WTC11 (cell line): ENCODE measurements at regions not wholly inside any gene's neighbourhood (a gene's known extent, or its start where the extent isn't known, plus 50 kb on each side); places are given as distances from the start of the nearest gene placed in this dataset.

Experiments
- ATAC-seq: fragments of 200-7000 bp; cut with Tn5 transposase; 2 replicates; pipeline ENCODE4 v1.10.0; 2021; ENCODE audit warnings: mild to moderate bottlenecking, moderate library complexity
- CTCF ChIA-PET: fragments of 300-600 bp; sonication (Branson Sonifier 250); formaldehyde crosslinking; loops from one replicate; lab custom pipeline; 2021; ENCODE audit warnings: antibody characterized with exemption; lab: Charles Lee
- POLR2A ChIA-PET: fragments of 350-600 bp; sonication (Branson Sonifier 250); formaldehyde crosslinking; loops from one replicate; lab custom pipeline; 2021; ENCODE audit warnings: antibody characterized with exemption; lab: Charles Lee
- DNase-seq: peaks from one replicate; pipeline ENCODE4 v3.0.0; 2021; ENCODE audit warnings: low spot score
- H3K27ac Mint-ChIP-seq: 2 replicates; pipeline ENCODE4 v1.8.0; 2021; ENCODE audit warnings: mixed read lengths
- H3K27me3 Mint-ChIP-seq: 2 replicates; pipeline ENCODE4 v1.8.0; 2021; ENCODE audit warnings: low read depth, mild to moderate bottlenecking, moderate library complexity, mixed read lengths
- H3K36me3 Mint-ChIP-seq: 2 replicates; pipeline ENCODE4 v1.8.0; 2021; ENCODE audit warnings: mixed read lengths
- H3K4me1 Mint-ChIP-seq: 2 replicates; pipeline ENCODE4 v1.8.0; 2022; ENCODE audit warnings: mixed read lengths
- H3K4me3 Mint-ChIP-seq: 2 replicates; pipeline ENCODE4 v1.8.0; 2021; ENCODE audit warnings: mild to moderate bottlenecking, moderate library complexity, mixed read lengths
- H3K9me3 Mint-ChIP-seq: 2 replicates; pipeline ENCODE4 v1.8.0; 2021; ENCODE audit warnings: mixed read lengths
- AR ChIP-seq: fragments of 250-450 bp; sonication (Bioruptor Pico); IDR thresholded peaks from 2 replicates; pipeline ENCODE4 v1.9.0; 2021; ENCODE audit warnings: mild to moderate bottlenecking
- ATF2 ChIP-seq: sonication (generic); formaldehyde crosslinking; IDR thresholded peaks from 2 replicates; pipeline ENCODE4 v1.8.1; 2022; ENCODE audit warnings: low read depth, missing genetic modification reagents, borderline replicate concordance
- ATF6 ChIP-seq: sonication (generic); formaldehyde crosslinking; IDR thresholded peaks from 2 replicates; pipeline ENCODE4 v1.8.1; 2023; ENCODE audit warnings: mild to moderate bottlenecking, missing genetic modification reagents
- ERG ChIP-seq: fragments of 250-450 bp; sonication (Bioruptor Pico); IDR thresholded peaks from 2 replicates; pipeline ENCODE4 v1.8.0; 2021; ENCODE audit warnings: mild to moderate bottlenecking
- GABPB1 ChIP-seq: sonication (generic); formaldehyde crosslinking; IDR thresholded peaks from 2 replicates; pipeline ENCODE4 v1.8.1; 2023; ENCODE audit warnings: mild to moderate bottlenecking, missing genetic modification reagents
- GRHL2 ChIP-seq: fragments of 250-450 bp; sonication (Bioruptor Pico); IDR thresholded peaks from 2 replicates; pipeline ENCODE4 v1.8.0; 2022; ENCODE audit warnings: mild to moderate bottlenecking, moderate library complexity; ENCODE audit not compliant: insufficient replicate concordance, severe bottlenecking
- GTF2I ChIP-seq: fragments of 250-450 bp; sonication (Bioruptor Pico); conservative IDR thresholded peaks from 2 replicates; pipeline ENCODE4 v1.4.0; 2021; ENCODE audit warnings: mild to moderate bottlenecking
- HMGXB4 ChIP-seq: sonication (generic); formaldehyde crosslinking; IDR thresholded peaks from 2 replicates; pipeline ENCODE4 v1.8.1; 2023; ENCODE audit warnings: mild to moderate bottlenecking, moderate library complexity, missing genetic modification reagents
- KAT7 ChIP-seq: sonication (generic); formaldehyde crosslinking; IDR thresholded peaks from 2 replicates; pipeline ENCODE4 v1.8.1; 2023; ENCODE audit warnings: missing genetic modification reagents, mild to moderate bottlenecking, borderline replicate concordance
- NFATC4 ChIP-seq: fragments of 250-450 bp; sonication (Bioruptor Pico); IDR thresholded peaks from 2 replicates; pipeline ENCODE4 v1.9.0; 2021; ENCODE audit warnings: mild to moderate bottlenecking
- NFE2L1 ChIP-seq: sonication (generic); formaldehyde crosslinking; IDR thresholded peaks from 2 replicates; pipeline ENCODE4 v1.8.1; 2023; ENCODE audit warnings: missing genetic modification reagents
- NR1H2 ChIP-seq: sonication (generic); formaldehyde crosslinking; IDR thresholded peaks from 2 replicates; pipeline ENCODE4 v1.9.0; 2021; ENCODE audit warnings: mild to moderate bottlenecking, moderate library complexity, missing genetic modification reagents
- SOX15 ChIP-seq: fragments of 250-450 bp; sonication (Bioruptor Pico); IDR thresholded peaks from 2 replicates; pipeline ENCODE4 v1.9.0; 2021; ENCODE audit warnings: mild to moderate bottlenecking
- TEAD4 ChIP-seq: sonication (generic); formaldehyde crosslinking; IDR thresholded peaks from 2 replicates; pipeline ENCODE4 v1.8.0; 2022; ENCODE audit warnings: mild to moderate bottlenecking, missing genetic modification reagents
- TP53 ChIP-seq: sonication (generic); formaldehyde crosslinking; IDR thresholded peaks from 2 replicates; pipeline ENCODE4 v1.8.1; 2023; ENCODE audit warnings: mild to moderate bottlenecking, missing genetic modification reagents
- ZBTB43 ChIP-seq: sonication (generic); formaldehyde crosslinking; IDR thresholded peaks from 2 replicates; pipeline ENCODE4 v1.8.1; 2023; ENCODE audit warnings: mild to moderate bottlenecking, missing genetic modification reagents
- ZNF317 ChIP-seq: sonication (generic); formaldehyde crosslinking; IDR thresholded peaks from 2 replicates; pipeline ENCODE4 v1.8.1; 2023; ENCODE audit warnings: low read depth, mild to moderate bottlenecking, moderate library complexity, missing genetic modification reagents, borderline replicate concordance
- ZNF423 ChIP-seq: fragments of 250-450 bp; sonication (Bioruptor Pico); IDR thresholded peaks from 2 replicates; pipeline ENCODE4 v2.1.2; 2022; ENCODE audit warnings: mild to moderate bottlenecking, moderate library complexity
- ZNF425 ChIP-seq: fragments of 250-450 bp; sonication (Bioruptor Pico); conservative IDR thresholded peaks from 2 replicates; pipeline ENCODE4 v1.9.0; 2021; ENCODE audit warnings: mild to moderate bottlenecking
- ZSCAN18 ChIP-seq: fragments of 250-450 bp; sonication (Bioruptor Pico); IDR thresholded peaks from 2 replicates; pipeline ENCODE4 v2.1.2; 2022; ENCODE audit warnings: mild to moderate bottlenecking, moderate library complexity

GRCh38 chr15:36329592-36329991 lies 249.8 kb upstream of the CDIN1 start:
- no peak for TF ChIP-seq ATF2 (CRISPR knock-in tag)
- no peak for TF ChIP-seq NFATC4 (CRISPR knock-in tag)
- TF ChIP-seq GRHL2 (CRISPR knock-in tag) = no peak
- TF ChIP-seq ATF6 (CRISPR knock-in tag) = no peak
- TF ChIP-seq HMGXB4 = no peak
- no peak for TF ChIP-seq ZSCAN18
- TF ChIP-seq SOX15 (CRISPR knock-in tag) = no peak
- TF ChIP-seq ERG = no peak
- no peak for TF ChIP-seq ZNF317 (CRISPR knock-in tag)
- no peak for TF ChIP-seq GABPB1 (CRISPR knock-in tag)
- TF ChIP-seq NR1H2 = no peak
- TF ChIP-seq GTF2I (CRISPR knock-in tag) = no peak
- TF ChIP-seq ZNF423 = no peak
- TF ChIP-seq ZBTB43 (CRISPR knock-in tag) = no peak
- no peak for TF ChIP-seq AR
- TF ChIP-seq NFE2L1 (CRISPR knock-in tag) = no peak
- no peak for TF ChIP-seq ZNF425 (CRISPR knock-in tag)
- no peak for TF ChIP-seq KAT7 (CRISPR knock-in tag)
- no peak for TF ChIP-seq TP53 (CRISPR knock-in tag)
- no peak for TF ChIP-seq TEAD4 (CRISPR knock-in tag)
- peaks cover 8% of the 10 kb centered on the region for H3K9me3 Mint-ChIP-seq
- H3K36me3 Mint-ChIP-seq = no peaks in the 10 kb centered on the region
- no peaks in the 10 kb centered on the region for H3K27me3 Mint-ChIP-seq
- no peak overlapping the region for H3K4me3 Mint-ChIP-seq
- DNase-seq = no peak
- H3K27ac Mint-ChIP-seq = no peak overlapping the region
- ATAC-seq = no peak
- POLR2A ChIA-PET = no interaction called here
- CTCF ChIA-PET = no interaction called here
- H3K4me1 Mint-ChIP-seq = peaks cover 15% of the 10 kb centered on the region
